Upper lobe of right lung (tissue), 1 donor: ENCODE measurements at regions not wholly inside any gene's neighbourhood (a gene's known extent, or its start where the extent isn't known, plus 50 kb on each side); places are given as distances from the start of the nearest gene placed in this dataset.

Experiments
- ATAC-seq: fragments of 200-7000 bp; cut with Tn5 transposase; one replicate; pipeline ENCODE4 v1.9.1; 2020; ENCODE audit warnings: mild to moderate bottlenecking, moderate library complexity
- DNase-seq: peaks from one replicate; pipeline ENCODE4 v3.0.0-alpha.2; 2020
- H3K27ac ChIP-seq: fragments of 200-600 bp; one replicate; pipeline ENCODE4 v1.8.0; 2022
- H3K27me3 ChIP-seq: fragments of 200-600 bp; one replicate; pipeline ENCODE4 v1.8.0; 2022; ENCODE audit warnings: mild to moderate bottlenecking
- H3K36me3 ChIP-seq: fragments of 200-600 bp; one replicate; pipeline ENCODE4 v1.8.0; 2022
- H3K4me1 ChIP-seq: fragments of 200-600 bp; one replicate; pipeline ENCODE4 v1.8.0; 2022
- H3K4me3 ChIP-seq: fragments of 200-600 bp; one replicate; pipeline ENCODE4 v1.8.0; 2022; ENCODE audit warnings: mild to moderate bottlenecking
- H3K9me3 ChIP-seq: fragments of 200-600 bp; one replicate; pipeline ENCODE4 v1.8.0; 2022
- intact Hi-C: fragments of 100-400 bp; cut with DNase I; formaldehyde crosslinking; loops from one replicate; pipeline ENCODE4 v1.11.0; 2022
- TF ChIP-seq, protein P1 (sequence below): fragments of 200-600 bp; IDR thresholded peaks from one replicate; pipeline ENCODE4 v1.8.0; 2022; ENCODE audit warnings: antibody characterized with exemption
- donor health status: DM: no; HTN: yes; CAD: no; lungs with severe emphysema.

- no peaks in the 10 kb centered on the region for H3K27me3 ChIP-seq
- TF ChIP-seq, protein P1, sequence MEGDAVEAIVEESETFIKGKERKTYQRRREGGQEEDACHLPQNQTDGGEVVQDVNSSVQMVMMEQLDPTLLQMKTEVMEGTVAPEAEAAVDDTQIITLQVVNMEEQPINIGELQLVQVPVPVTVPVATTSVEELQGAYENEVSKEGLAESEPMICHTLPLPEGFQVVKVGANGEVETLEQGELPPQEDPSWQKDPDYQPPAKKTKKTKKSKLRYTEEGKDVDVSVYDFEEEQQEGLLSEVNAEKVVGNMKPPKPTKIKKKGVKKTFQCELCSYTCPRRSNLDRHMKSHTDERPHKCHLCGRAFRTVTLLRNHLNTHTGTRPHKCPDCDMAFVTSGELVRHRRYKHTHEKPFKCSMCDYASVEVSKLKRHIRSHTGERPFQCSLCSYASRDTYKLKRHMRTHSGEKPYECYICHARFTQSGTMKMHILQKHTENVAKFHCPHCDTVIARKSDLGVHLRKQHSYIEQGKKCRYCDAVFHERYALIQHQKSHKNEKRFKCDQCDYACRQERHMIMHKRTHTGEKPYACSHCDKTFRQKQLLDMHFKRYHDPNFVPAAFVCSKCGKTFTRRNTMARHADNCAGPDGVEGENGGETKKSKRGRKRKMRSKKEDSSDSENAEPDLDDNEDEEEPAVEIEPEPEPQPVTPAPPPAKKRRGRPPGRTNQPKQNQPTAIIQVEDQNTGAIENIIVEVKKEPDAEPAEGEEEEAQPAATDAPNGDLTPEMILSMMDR, result no peak
- no peaks in the 10 kb centered on the region for H3K36me3 ChIP-seq
- no peak overlapping the region for H3K4me3 ChIP-seq
- H3K4me1 ChIP-seq, result no peaks in the 10 kb centered on the region
- intact Hi-C loops, result no loop called here
- ATAC-seq (no peak), DNase-seq (no peak)
- H3K27ac ChIP-seq, result no peak overlapping the region
- H3K9me3 ChIP-seq, result no peaks in the 10 kb centered on the region
These were observed 385.2 kb downstream of the C4orf33 start for GRCh38 chr4:129481107-129481506.

- Histone ChIP-seq H3K9me3 (no peaks in the 10 kb centered on the region), H3K4me3 (no peak overlapping the region), H3K36me3 (no peaks in the 10 kb centered on the region), H3K4me1 (no peaks in the 10 kb centered on the region), H3K27me3 (no peaks in the 10 kb centered on the region), H3K27ac (no peak overlapping the region)
- DNase-seq (no peak), ATAC-seq (no peak)
- TF ChIP-seq, protein P1, result no peak
- intact Hi-C loops, result no loop called here
These were observed 392.5 kb downstream of the C4orf33 start for GRCh38 chr4:129488427-129488826.

DNA sequence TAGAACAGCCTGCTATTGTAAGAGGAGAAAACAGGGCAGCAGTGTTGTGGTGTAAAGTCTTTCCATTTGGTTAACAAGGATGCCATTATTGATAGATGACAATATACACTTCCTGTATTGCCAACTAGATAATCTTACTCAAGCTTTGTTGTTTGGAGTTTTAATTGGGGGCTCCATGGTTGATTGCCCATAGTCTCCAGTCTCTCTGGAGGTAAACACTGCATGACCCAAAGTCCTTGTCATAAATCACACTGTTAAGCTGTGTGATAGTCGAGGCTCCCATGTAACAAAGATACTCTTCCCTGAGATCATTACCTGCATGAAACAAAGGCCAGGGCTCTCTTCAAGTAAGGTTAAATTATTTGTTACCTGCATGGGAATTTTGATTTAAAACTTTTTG is 394.6 kb downstream of the C4orf33 start:
- H3K27ac ChIP-seq, result no peak overlapping the region
- TF ChIP-seq, protein P1, result no peak
- intact Hi-C loops, result no loop called here
- no peaks in the 10 kb centered on the region for H3K9me3 ChIP-seq
- no peaks in the 10 kb centered on the region for H3K36me3 ChIP-seq
- no peak overlapping the region for H3K4me3 ChIP-seq
- ATAC-seq, result no peak
- H3K27me3 ChIP-seq, result no peaks in the 10 kb centered on the region
- no peak for DNase-seq
- H3K4me1 ChIP-seq, result no peaks in the 10 kb centered on the region

- intact Hi-C loops, result no loop called here
- TF ChIP-seq, protein P1, result no peak
- H3K9me3 ChIP-seq, result no peaks in the 10 kb centered on the region
- no peaks in the 10 kb centered on the region for H3K4me1 ChIP-seq
- H3K36me3 ChIP-seq, result no peaks in the 10 kb centered on the region
- no peaks in the 10 kb centered on the region for H3K27me3 ChIP-seq
- no peak overlapping the region for H3K4me3 ChIP-seq
- no peak overlapping the region for H3K27ac ChIP-seq
- ATAC-seq, result no peak
- no peak for DNase-seq
These were observed 402.7 kb downstream of the C4orf33 start for GRCh38 chr4:129498626-129499025.

- no peak for ATAC-seq
- no peaks in the 10 kb centered on the region for H3K9me3 ChIP-seq
- intact Hi-C loops, result no loop called here
These were observed 418.9 kb downstream of the C4orf33 start for GRCh38 chr4:129514852-129515251.

More at GRCh38 chr4:129514852-129515251, 418.9 kb downstream of the C4orf33 start:
- no peaks in the 10 kb centered on the region for H3K4me1 ChIP-seq
- no peak overlapping the region for H3K27ac ChIP-seq
- H3K27me3 ChIP-seq, result no peaks in the 10 kb centered on the region
- no peaks in the 10 kb centered on the region for H3K36me3 ChIP-seq
- no peak overlapping the region for H3K4me3 ChIP-seq
- DNase-seq, result no peak
- TF ChIP-seq, protein P1, result no peak
